ENCODE measurements at regions not wholly inside any gene's neighbourhood (a gene's known extent, or its start where the extent isn't known, plus 50 kb on each side); places are given as distances from the start of the nearest gene placed in this dataset.

GRCh38 chr2:240252872-240253511, 112.5 kb upstream of the OTOS start:
- TF ChIP-seq EZH2phosphoT487 (IDR thresholded peaks at IDR 0.05; ENCODE audit: low read depth, severe bottlenecking, unreplicated experiment) (no peak), CTCF (IDR thresholded peaks at IDR 0.05; ENCODE audit: poor library complexity) (no peak)
